Adrenal gland (tissue), 5 donors: ENCODE measurements at regions not wholly inside any gene's neighbourhood (a gene's known extent, or its start where the extent isn't known, plus 50 kb on each side); places are given as distances from the start of the nearest gene placed in this dataset.

ENCODE experiments used
- POLR2A ChIP-seq, 2 donors: fragments of 450-650 bp; IDR thresholded peaks; one replicate each; pipeline ENCODE4 v1.6.1; 2017; ENCODE audit warnings: antibody characterized with exemption in 2 of 2, mild to moderate bottlenecking in 2 of 2, moderate library complexity in 1 of 2
- TF ChIP-seq, protein P1 (sequence below), 6 experiments: fragments of 450-650 bp in 4 of 6; fragments of 200-600 bp in 2 of 6; sonication (generic) in 1 of 6; IDR thresholded peaks; 1 replicate in 5 of 6; 2 replicates in 1 of 6; pipeline versions ENCODE4 v1.5.1 to v1.8.0; 2016 to 2021; ENCODE audit warnings: antibody characterized with exemption in 6 of 6, mild to moderate bottlenecking in 2 of 6, moderate library complexity in 1 of 6
- donor health status: DM: no; HTN: no; CAD: no.

GRCh38 chr22:34808618-34809017, 257.3 kb upstream of the ISX start:
- no peak for TF ChIP-seq POLR2A (IDR thresholded peaks at IDR 0.05)
- TF ChIP-seq, protein P1, sequence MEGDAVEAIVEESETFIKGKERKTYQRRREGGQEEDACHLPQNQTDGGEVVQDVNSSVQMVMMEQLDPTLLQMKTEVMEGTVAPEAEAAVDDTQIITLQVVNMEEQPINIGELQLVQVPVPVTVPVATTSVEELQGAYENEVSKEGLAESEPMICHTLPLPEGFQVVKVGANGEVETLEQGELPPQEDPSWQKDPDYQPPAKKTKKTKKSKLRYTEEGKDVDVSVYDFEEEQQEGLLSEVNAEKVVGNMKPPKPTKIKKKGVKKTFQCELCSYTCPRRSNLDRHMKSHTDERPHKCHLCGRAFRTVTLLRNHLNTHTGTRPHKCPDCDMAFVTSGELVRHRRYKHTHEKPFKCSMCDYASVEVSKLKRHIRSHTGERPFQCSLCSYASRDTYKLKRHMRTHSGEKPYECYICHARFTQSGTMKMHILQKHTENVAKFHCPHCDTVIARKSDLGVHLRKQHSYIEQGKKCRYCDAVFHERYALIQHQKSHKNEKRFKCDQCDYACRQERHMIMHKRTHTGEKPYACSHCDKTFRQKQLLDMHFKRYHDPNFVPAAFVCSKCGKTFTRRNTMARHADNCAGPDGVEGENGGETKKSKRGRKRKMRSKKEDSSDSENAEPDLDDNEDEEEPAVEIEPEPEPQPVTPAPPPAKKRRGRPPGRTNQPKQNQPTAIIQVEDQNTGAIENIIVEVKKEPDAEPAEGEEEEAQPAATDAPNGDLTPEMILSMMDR (IDR thresholded peaks at IDR 0.05) = no peak
